CD4-positive, CD25-positive, alpha-beta regulatory T cell (primary cell): ENCODE measurements at regions not wholly inside any gene's neighbourhood (a gene's known extent, or its start where the extent isn't known, plus 50 kb on each side); places are given as distances from the start of the nearest gene placed in this dataset.

ENCODE experiments used
- ATAC-seq, 2 donors: fragments of 150-1000 bp; cut with Tn5 transposase; one replicate each; pipeline ENCODE4 v1.10.0; 2021; ENCODE audit warnings: low read depth in 2 of 2, moderate number of reproducible peaks in 2 of 2, moderate library complexity in 1 of 2
- DNase-seq, 3 donors: peaks; one replicate each; pipeline versions ENCODE4 v3.0.0 to v3.0.0-alpha.2; 2012 to 2022; ENCODE audit warnings: mixed read lengths in 1 of 3
- H3K27ac ChIP-seq: one replicate; pipeline ENCODE4 v1.7.0; 2013; ENCODE audit warnings: mild to moderate bottlenecking, low read length; ENCODE audit not compliant: insufficient read depth, poor library complexity, severe bottlenecking
- H3K27me3 ChIP-seq: one replicate; pipeline ENCODE4 v1.7.0; 2013; ENCODE audit warnings: low read length; ENCODE audit not compliant: control insufficient read depth, insufficient read depth
- H3K36me3 ChIP-seq: one replicate; pipeline ENCODE4 v1.7.0; 2013; ENCODE audit warnings: mild to moderate bottlenecking, low read length, moderate library complexity; ENCODE audit not compliant: control insufficient read depth, insufficient read depth
- H3K4me1 ChIP-seq: 2 replicates; pipeline ENCODE4 v1.7.0; 2013; ENCODE audit warnings: mild to moderate bottlenecking, low read length; ENCODE audit not compliant: insufficient read depth, control insufficient read depth, poor library complexity, severe bottlenecking
- H3K4me3 ChIP-seq: one replicate; pipeline ENCODE4 v1.7.0; 2013; ENCODE audit warnings: low read depth, mild to moderate bottlenecking, low read length, moderate library complexity
- H3K9me3 ChIP-seq, 2 experiments: 1 replicate in 1 of 2; 2 replicates in 1 of 2; pipeline ENCODE4 v1.7.0; 2013; ENCODE audit warnings: low read length in 2 of 2, mild to moderate bottlenecking in 1 of 2, moderate library complexity in 1 of 2; ENCODE audit not compliant: control insufficient read depth in 2 of 2
- H3K27ac Mint-ChIP-seq, 3 donors: one replicate each; pipeline ENCODE4 v1.8.0; 2020 to 2022; ENCODE audit warnings: mild to moderate bottlenecking in 3 of 3, mixed read lengths in 3 of 3, moderate library complexity in 2 of 3
- H3K27me3 Mint-ChIP-seq: one replicate; pipeline ENCODE4 v1.8.0; 2022; ENCODE audit warnings: mild to moderate bottlenecking, mixed read lengths
- H3K36me3 Mint-ChIP-seq: one replicate; pipeline ENCODE4 v1.8.0; 2020; ENCODE audit warnings: mixed read lengths
- H3K4me1 Mint-ChIP-seq, 4 donors: one replicate each; pipeline ENCODE4 v1.8.0; 2020 to 2022; ENCODE audit warnings: mixed read lengths in 4 of 4, mild to moderate bottlenecking in 1 of 4
- H3K4me3 Mint-ChIP-seq, 4 donors: one replicate each; pipeline ENCODE4 v1.8.0; 2020 to 2022; ENCODE audit warnings: mild to moderate bottlenecking in 4 of 4, mixed read lengths in 4 of 4, moderate library complexity in 3 of 4
- H3K9me3 Mint-ChIP-seq, 7 donors: one replicate each; pipeline ENCODE4 v1.8.0; 2020 to 2022; ENCODE audit warnings: mixed read lengths in 7 of 7, mild to moderate bottlenecking in 3 of 7, moderate library complexity in 2 of 7

DNA sequence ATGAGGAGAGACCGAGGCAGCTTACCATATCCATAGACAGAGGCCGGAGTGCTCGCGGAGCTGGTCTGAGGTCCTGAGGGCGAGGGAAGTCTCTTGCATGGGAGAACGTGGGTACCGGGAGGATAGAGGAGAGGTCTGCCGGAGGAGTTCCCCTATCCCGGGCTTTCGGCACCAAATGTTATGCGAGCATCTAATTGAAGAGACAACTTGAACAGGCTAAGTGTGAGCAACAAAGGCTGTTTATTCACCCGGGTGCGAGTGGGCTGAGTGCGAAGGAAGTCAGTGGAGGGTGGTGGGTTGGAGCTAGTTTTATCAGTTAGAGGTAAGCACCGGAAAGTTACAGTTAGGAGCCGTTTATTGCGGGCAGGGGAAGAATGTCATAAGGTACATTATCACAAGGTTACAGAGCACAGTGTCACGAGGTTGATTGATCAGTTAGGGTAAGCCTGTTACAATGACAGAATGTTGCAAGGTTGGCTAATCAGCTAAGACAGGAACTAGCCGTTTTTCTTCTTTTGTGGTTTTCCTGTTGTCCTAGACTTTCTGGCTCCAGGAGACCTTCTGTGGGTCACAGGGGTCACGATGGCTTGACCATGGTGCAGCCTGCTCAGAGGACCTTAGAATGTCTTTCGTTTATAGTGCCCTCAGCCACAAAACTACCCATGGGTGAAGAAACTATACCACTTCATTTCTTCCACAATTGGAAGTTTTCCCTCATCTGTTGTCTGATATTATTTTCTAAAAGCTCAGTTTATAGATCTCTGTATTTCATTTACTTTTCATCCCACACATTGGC lies 746.0 kb upstream of the ADGRB3 start:
- Mint-ChIP-seq H3K27me3 (no peaks in the 10 kb centered on the region), H3K4me3 (no peak overlapping the region), H3K36me3 (no peaks in the 10 kb centered on the region), H3K4me1 (no peaks in the 10 kb centered on the region), H3K27ac (no peak overlapping the region), H3K9me3 (peaks cover 0 to 26% (median 8%) of the 10 kb centered on the region in 7 donors)
- Histone ChIP-seq H3K9me3 (peaks cover 5 to 14% of the 10 kb centered on the region in 2 experiments), H3K27me3 (no peaks in the 10 kb centered on the region), H3K36me3 (no peaks in the 10 kb centered on the region), H3K4me1 (no peaks in the 10 kb centered on the region), H3K27ac (no peak overlapping the region), H3K4me3 (no peak overlapping the region)
- DNase-seq = no peak
- no peak for ATAC-seq

GRCh38 chr6:67888546-67888885 lies 746.6 kb upstream of the ADGRB3 start:
- Histone ChIP-seq H3K27me3 (no peaks in the 10 kb centered on the region), H3K27ac (no peak overlapping the region), H3K4me3 (no peak overlapping the region), H3K9me3 (peaks cover 5 to 20% of the 10 kb centered on the region in 2 experiments), H3K4me1 (no peaks in the 10 kb centered on the region), H3K36me3 (no peaks in the 10 kb centered on the region)
- H3K27me3 Mint-ChIP-seq = no peaks in the 10 kb centered on the region
- no peak for DNase-seq
- no peak overlapping the region for H3K4me3 Mint-ChIP-seq
- peaks cover 0 to 26% (median 8%) of the 10 kb centered on the region in 7 donors for H3K9me3 Mint-ChIP-seq
- H3K27ac Mint-ChIP-seq = no peak overlapping the region
- no peaks in the 10 kb centered on the region for H3K4me1 Mint-ChIP-seq
- ATAC-seq = no peak
- no peaks in the 10 kb centered on the region for H3K36me3 Mint-ChIP-seq

DNA sequence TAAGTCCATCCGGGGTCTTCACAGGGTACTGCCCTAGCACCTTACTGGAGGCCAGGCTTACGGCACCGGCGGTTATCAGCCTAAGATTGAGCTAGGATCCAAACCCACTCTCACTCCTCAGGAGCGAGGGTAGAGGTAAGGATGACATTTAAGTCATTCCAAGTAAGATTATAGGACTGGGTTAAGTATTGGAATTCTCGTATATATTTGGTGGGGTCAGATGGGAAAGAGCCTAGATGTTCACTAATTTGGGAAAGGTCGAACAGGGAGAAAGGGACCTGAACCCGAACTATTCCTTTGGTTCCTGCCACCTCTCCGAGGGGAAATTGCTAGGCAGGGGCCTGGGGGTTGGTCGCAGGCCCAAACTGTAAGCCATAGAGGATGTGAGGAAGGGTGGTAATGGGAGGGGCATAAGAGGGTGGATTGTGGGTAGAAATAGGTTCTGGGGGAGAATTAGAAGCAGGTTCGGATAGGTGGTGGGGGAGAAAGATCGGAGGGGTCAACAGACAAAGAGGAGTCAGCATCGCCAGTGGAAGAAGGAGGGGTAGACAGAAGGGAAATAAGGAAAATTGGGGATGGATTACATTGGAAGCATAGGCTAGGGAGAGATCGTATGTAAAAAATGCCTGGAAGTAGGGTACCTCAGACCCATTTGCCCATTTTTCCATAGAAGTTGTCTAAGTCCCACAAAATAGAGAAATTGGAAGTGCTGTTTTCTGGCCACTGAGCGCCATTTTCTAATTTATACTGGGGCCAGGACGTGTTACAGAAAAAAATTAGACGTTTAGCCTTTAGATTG lies 747.1 kb upstream of the ADGRB3 start:
- Mint-ChIP-seq H3K4me3 (no peak overlapping the region), H3K4me1 (no peaks in the 10 kb centered on the region), H3K9me3 (peaks cover 0 to 26% (median 8%) of the 10 kb centered on the region in 7 donors), H3K27me3 (no peaks in the 10 kb centered on the region), H3K36me3 (no peaks in the 10 kb centered on the region), H3K27ac (no peak overlapping the region)
- DNase-seq = no peak
- Histone ChIP-seq H3K27ac (no peak overlapping the region), H3K4me3 (no peak overlapping the region), H3K9me3 (peaks cover 5 to 20% of the 10 kb centered on the region in 2 experiments), H3K27me3 (no peaks in the 10 kb centered on the region), H3K36me3 (no peaks in the 10 kb centered on the region), H3K4me1 (no peaks in the 10 kb centered on the region)
- ATAC-seq = no peak

DNA sequence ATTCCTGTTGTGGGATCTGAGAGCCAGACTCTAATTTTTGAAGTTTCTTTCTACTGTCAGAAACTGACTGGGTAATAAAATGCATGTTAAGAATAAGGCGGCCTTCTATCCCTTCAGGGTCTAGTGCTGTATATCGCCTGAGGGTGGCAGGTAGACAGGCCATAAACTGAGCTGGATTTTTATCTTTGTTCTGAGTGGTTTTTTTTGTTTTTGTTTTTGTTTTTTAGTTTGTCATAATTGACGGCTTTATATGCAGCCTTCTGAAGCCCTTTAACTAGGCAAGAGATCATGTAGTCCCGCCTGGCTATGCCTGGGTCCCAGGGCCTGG lies 747.7 kb upstream of the ADGRB3 start:
- Histone ChIP-seq H3K27me3 (no peaks in the 10 kb centered on the region), H3K9me3 (peaks cover 6 to 23% of the 10 kb centered on the region in 2 experiments), H3K4me3 (no peak overlapping the region), H3K27ac (no peak overlapping the region), H3K4me1 (no peaks in the 10 kb centered on the region), H3K36me3 (no peaks in the 10 kb centered on the region)
- Mint-ChIP-seq H3K36me3 (no peaks in the 10 kb centered on the region), H3K27ac (no peak overlapping the region), H3K4me3 (no peak overlapping the region), H3K9me3 (peaks cover 0 to 26% (median 8%) of the 10 kb centered on the region in 7 donors), H3K4me1 (no peaks in the 10 kb centered on the region), H3K27me3 (no peaks in the 10 kb centered on the region)
- ATAC-seq (no peak), DNase-seq (no peak)

DNA sequence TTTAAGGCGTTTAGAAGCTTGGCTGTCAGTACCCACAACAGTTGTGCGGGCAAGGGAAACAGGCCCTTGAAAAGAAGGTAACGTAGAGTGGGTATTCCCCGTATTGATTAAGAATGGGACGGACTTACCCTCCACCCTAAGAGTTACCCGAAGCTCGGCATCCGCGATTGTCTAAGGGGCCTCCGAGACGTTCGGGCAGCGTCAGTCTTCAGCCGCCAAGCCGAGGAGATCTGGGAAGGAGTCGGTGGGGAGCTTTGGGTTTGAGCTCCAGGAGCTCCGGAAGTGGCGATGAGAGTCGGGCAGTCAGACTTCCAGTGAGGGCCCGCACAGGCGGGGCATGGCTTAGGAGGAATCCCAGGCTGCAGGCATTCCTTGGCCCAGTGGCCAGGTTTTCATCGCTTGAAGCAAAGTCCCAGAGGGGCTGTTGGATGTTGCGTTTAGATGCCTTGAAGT lies 748.2 kb upstream of the ADGRB3 start:
- H3K27ac Mint-ChIP-seq = no peak overlapping the region
- no peak overlapping the region for H3K4me3 Mint-ChIP-seq
- Histone ChIP-seq H3K27ac (no peak overlapping the region), H3K36me3 (no peaks in the 10 kb centered on the region), H3K27me3 (no peaks in the 10 kb centered on the region), H3K4me3 (no peak overlapping the region), H3K9me3 (peaks cover 8 to 25% of the 10 kb centered on the region in 2 experiments), H3K4me1 (no peaks in the 10 kb centered on the region)
- ATAC-seq (no peak), DNase-seq (no peak)
- H3K27me3 Mint-ChIP-seq = no peaks in the 10 kb centered on the region
- H3K9me3 Mint-ChIP-seq = peaks cover 0 to 26% (median 8%) of the 10 kb centered on the region in 7 donors
- H3K4me1 Mint-ChIP-seq = no peaks in the 10 kb centered on the region
- H3K36me3 Mint-ChIP-seq = no peaks in the 10 kb centered on the region

DNA sequence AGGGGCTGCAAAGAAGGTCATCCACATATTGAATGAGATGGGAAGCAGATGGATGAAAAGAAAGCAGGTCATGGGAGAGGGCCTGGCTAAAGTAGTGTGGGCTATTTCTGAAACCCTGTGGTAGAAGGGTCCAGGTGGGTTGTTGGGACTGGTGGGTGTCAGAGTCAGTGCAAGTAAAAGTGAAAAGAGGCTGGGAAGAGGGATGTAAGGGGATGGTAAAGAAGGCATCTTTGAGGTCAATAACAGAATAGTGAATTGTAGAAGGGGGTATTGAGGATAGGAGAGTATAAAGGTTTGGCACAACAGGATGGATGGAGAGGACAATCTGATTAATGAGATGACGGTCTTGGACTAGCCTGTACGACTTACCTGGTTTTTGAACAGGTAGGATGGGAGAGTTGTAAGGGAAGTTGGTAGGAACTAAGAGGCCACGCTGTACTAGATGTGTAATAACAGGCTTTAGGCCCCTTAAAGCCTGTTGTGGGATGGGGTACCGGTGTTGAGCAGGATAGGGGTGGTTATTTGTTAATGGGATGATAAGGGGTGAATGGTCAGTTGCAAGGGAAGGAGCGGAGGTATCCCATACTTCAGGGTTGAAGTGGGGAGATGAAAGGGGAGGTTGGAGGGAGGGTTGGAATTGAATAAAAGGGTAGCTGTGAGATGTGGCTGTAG lies 748.9 kb upstream of the ADGRB3 start:
- no peak overlapping the region for H3K27ac Mint-ChIP-seq
- no peak for DNase-seq
- Histone ChIP-seq H3K36me3 (no peaks in the 10 kb centered on the region), H3K4me1 (no peaks in the 10 kb centered on the region), H3K9me3 (peaks cover 8 to 25% of the 10 kb centered on the region in 2 experiments), H3K4me3 (no peak overlapping the region), H3K27ac (no peak overlapping the region), H3K27me3 (no peaks in the 10 kb centered on the region)
- H3K27me3 Mint-ChIP-seq = no peaks in the 10 kb centered on the region
- no peak overlapping the region for H3K4me3 Mint-ChIP-seq
- peaks cover 0 to 26% (median 8%) of the 10 kb centered on the region in 7 donors for H3K9me3 Mint-ChIP-seq
- H3K4me1 Mint-ChIP-seq = no peaks in the 10 kb centered on the region
- ATAC-seq = no peak
- H3K36me3 Mint-ChIP-seq = no peaks in the 10 kb centered on the region

DNA sequence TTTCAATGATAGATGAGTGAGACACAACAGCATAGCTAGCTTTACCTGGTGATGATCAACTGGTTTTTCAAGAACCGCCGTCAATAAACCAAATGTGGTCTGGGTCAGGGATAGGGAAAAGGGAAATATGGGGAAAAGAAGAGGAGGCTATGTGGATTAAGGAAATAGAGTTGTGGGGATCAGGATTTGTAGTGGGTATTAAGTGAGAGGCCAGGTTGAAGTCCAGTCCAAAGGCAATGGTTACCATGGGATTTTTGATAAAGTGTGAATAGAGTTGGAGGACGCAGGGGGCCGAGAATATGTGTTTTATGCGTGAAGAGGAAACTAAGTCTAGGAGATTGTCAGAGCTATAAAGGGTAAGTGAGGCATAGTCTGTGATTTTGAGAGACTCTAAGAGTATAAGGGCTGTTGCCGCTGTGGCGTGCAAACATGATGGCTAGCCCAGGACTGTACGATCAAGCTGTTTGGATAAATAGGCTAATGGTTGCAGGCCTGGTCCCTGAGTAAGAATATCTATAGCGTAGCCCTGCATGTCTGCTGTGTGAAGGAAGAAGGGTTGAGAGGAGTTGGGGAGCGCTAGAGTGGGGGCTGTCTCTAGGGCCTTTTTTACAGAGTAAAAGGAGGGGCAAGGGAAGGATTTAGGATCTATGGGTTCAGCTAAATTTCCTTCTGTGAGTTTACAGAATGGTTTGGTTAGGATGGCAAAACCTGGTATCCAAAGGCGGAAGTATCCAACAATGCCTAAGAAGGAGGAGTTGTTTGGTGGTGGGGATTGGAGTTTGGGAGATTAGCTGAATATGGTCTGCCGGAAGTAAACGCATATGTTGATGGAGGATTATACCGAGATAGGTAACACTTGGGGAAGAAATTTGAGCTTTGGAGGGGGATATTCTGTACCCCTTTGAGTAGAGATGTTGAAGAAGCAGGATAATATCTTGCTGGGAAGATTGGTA lies 749.7 kb upstream of the ADGRB3 start:
- Histone ChIP-seq H3K4me3 (no peak overlapping the region), H3K36me3 (no peaks in the 10 kb centered on the region), H3K4me1 (no peaks in the 10 kb centered on the region), H3K27me3 (no peaks in the 10 kb centered on the region), H3K9me3 (peaks cover 8 to 25% of the 10 kb centered on the region in 2 experiments), H3K27ac (no peak overlapping the region)
- no peaks in the 10 kb centered on the region for H3K4me1 Mint-ChIP-seq
- H3K9me3 Mint-ChIP-seq = peaks cover 0 to 25% (median 8%) of the 10 kb centered on the region in 7 donors
- ATAC-seq (no peak), DNase-seq (no peak)
- no peaks in the 10 kb centered on the region for H3K36me3 Mint-ChIP-seq
- H3K4me3 Mint-ChIP-seq = no peak overlapping the region
- no peaks in the 10 kb centered on the region for H3K27me3 Mint-ChIP-seq
- H3K27ac Mint-ChIP-seq = no peak overlapping the region
